Peyer's patch (tissue), 4 donors: ENCODE measurements at regions not wholly inside any gene's neighbourhood (a gene's known extent, or its start where the extent isn't known, plus 50 kb on each side); places are given as distances from the start of the nearest gene placed in this dataset.

ENCODE experiments used
- POLR2A ChIP-seq, 2 donors: fragments of 450-650 bp; IDR thresholded peaks; one replicate each; pipeline ENCODE4 v1.5.1; 2017; ENCODE audit warnings: antibody characterized with exemption in 2 of 2, mild to moderate bottlenecking in 2 of 2, moderate library complexity in 2 of 2
- TF ChIP-seq, protein P1 (sequence below), 6 experiments: fragments of 450-650 bp in 4 of 6; fragments of 200-600 bp in 2 of 6; sonication (generic) in 1 of 6; IDR thresholded peaks; one replicate each; pipeline ENCODE4 v1.5.1; 2017 to 2019; ENCODE audit warnings: antibody characterized with exemption in 6 of 6, mild to moderate bottlenecking in 3 of 6, moderate library complexity in 1 of 6

DNA sequence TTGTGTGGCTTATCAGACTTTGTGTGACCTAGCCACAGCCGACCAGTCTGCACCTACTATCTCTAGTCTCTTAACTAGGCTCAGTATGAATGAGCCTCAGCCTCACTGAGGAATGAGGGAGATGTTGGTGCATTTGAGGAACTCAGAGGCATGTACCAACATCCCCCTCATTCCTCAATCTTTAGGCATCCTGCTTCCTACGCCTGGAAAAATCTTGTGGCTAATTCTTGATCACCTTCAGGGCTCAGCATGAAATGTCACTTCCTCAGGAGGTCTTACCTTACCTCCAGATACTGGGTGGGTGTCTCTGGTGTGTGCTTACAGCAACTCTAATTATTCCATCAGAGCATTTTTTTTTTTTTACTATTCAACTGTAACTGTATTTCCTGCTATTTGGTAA, 148.8 kb upstream of the TMCC3 start:
- TF ChIP-seq POLR2A (IDR thresholded peaks at IDR 0.05), result no peak
- TF ChIP-seq, protein P1, sequence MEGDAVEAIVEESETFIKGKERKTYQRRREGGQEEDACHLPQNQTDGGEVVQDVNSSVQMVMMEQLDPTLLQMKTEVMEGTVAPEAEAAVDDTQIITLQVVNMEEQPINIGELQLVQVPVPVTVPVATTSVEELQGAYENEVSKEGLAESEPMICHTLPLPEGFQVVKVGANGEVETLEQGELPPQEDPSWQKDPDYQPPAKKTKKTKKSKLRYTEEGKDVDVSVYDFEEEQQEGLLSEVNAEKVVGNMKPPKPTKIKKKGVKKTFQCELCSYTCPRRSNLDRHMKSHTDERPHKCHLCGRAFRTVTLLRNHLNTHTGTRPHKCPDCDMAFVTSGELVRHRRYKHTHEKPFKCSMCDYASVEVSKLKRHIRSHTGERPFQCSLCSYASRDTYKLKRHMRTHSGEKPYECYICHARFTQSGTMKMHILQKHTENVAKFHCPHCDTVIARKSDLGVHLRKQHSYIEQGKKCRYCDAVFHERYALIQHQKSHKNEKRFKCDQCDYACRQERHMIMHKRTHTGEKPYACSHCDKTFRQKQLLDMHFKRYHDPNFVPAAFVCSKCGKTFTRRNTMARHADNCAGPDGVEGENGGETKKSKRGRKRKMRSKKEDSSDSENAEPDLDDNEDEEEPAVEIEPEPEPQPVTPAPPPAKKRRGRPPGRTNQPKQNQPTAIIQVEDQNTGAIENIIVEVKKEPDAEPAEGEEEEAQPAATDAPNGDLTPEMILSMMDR (IDR thresholded peaks at IDR 0.05), result no peak
